ENCODE measurements at regions not wholly inside any gene's neighbourhood (a gene's known extent, or its start where the extent isn't known, plus 50 kb on each side); places are given as distances from the start of the nearest gene placed in this dataset.
A peak's percentile ranks its signal among the peaks of the same experiment; 100 is the strongest.

DNA sequence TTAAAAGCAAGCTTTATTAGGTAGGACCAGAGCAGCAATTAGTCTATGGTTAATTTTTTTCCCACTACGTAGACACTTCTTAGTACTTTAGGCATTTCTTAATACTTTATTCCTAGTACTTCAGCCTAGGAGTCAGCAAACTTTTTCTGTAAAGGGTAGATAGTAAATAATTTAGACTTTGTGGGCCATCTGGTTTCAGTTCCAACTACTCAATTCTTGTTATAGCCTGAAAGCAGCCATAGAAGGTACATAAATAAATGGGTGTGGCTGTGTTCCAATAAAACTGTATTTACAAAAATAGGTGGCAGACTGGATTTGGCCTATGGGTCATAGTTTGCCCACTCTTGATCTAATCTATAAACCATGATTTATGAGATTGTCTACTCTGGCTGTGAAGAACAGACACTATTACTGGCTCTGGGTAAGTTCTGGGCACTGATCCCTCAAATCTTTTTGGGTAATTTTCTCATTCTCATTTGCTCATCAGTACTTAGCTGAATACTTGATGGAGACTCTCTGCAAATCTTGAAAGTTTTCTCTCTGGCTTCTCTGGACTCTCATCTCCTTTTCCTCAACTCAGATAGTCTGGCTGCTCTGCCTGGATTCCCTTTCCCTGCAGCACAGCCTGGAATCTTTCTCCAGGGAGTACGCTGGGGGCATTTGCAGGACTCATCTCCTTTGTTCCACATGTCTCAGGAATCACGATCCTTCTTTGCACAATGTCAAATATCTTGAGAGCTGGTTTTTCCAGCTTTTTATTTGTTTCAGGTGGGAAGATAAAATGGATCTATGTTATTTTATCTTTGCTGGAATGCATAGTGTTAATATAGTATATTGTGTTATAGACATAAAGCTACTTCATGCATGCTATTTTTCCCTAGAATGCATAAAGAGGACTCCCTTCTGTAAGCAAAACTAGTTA is 524.8 kb upstream of the TBL1XR1 start:
- WGBS, 5 donors = 78 to 93% (median 88%) methylated on average over 3 of the region's 3 CpGs
- Histone ChIP-seq H3K4me3 (no peak overlapping the region), H3K27me3 (replicated peaks in 1 of 7) (no peaks in the 10 kb centered on the region), H3K9me3 (no peaks in the 10 kb centered on the region), H3K36me3 (no peaks in the 10 kb centered on the region), H3K27ac (peak overlapping the region in 2 of 8 donors; percentile 1 to 34), H3K4me1 (peaks cover 22 to 49% (median 27%) of the 10 kb centered on the region in 6 donors)
- TF ChIP-seq POLR2AphosphoS5 (IDR thresholded peaks at IDR 0.05) (no peak), POLR2A (IDR thresholded peaks at IDR 0.05) (no peak)
- TF ChIP-seq, protein P1, sequence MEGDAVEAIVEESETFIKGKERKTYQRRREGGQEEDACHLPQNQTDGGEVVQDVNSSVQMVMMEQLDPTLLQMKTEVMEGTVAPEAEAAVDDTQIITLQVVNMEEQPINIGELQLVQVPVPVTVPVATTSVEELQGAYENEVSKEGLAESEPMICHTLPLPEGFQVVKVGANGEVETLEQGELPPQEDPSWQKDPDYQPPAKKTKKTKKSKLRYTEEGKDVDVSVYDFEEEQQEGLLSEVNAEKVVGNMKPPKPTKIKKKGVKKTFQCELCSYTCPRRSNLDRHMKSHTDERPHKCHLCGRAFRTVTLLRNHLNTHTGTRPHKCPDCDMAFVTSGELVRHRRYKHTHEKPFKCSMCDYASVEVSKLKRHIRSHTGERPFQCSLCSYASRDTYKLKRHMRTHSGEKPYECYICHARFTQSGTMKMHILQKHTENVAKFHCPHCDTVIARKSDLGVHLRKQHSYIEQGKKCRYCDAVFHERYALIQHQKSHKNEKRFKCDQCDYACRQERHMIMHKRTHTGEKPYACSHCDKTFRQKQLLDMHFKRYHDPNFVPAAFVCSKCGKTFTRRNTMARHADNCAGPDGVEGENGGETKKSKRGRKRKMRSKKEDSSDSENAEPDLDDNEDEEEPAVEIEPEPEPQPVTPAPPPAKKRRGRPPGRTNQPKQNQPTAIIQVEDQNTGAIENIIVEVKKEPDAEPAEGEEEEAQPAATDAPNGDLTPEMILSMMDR (IDR thresholded peaks at IDR 0.05 in 8 of 11, conservative IDR thresholded peaks at IDR 0.05 in 3 of 11) = no peak
- DNase-seq = no peak
- intact Hi-C loops (cut with DNase I; ENCODE audit: low total_unique reads) = no loop called here

DNA sequence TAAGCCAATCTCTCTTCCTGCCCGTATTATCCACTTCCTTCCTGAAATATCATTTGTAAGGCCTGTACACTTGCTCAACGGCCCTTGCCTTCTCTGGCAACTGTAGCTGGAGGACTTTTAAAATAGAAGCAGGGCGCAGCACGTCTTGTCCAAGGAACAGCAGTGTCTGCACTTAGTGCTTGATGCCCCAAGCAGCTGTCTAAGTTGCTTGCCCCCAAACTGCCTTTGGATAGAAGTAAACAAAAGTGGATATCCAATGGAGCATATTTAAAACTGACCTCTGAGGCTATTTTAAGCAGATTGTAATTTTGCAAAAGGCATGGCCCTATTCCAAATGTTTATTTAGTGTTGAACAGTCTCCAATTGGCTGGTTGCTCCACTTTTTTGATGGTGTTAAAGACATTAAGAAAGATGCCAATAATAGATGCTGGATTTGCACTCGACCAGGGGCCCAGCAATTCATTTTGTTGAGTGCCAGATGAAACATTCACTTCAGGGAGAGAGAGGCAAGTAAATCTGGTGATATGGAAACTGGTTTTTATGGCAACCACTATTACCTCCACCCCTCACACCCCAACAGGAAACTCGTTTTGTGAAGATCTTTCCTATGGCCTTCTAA is 526.8 kb upstream of the TBL1XR1 start:
- Histone ChIP-seq H3K9me3 (no peaks in the 10 kb centered on the region), H3K27me3 (replicated peaks in 1 of 7) (no peaks in the 10 kb centered on the region), H3K27ac (peak overlapping the region; percentile 21 to 66 (median 60)), H3K4me1 (peaks cover 22 to 52% (median 27%) of the 10 kb centered on the region in 6 donors), H3K4me3 (no peak overlapping the region), H3K36me3 (no peaks in the 10 kb centered on the region)
- 8 to 20% (median 13%) methylated on average over 6 of the region's 6 CpGs for WGBS, 5 donors
- intact Hi-C loops (cut with DNase I; ENCODE audit: low total_unique reads) = no loop called here
- TF ChIP-seq POLR2A (IDR thresholded peaks at IDR 0.05) = no peak
- TF ChIP-seq POLR2AphosphoS5 (IDR thresholded peaks at IDR 0.05) = peak in 1 of 3 donors; percentile 73
- TF ChIP-seq, protein P1 (IDR thresholded peaks at IDR 0.05 in 8 of 11, conservative IDR thresholded peaks at IDR 0.05 in 3 of 11) = no peak
- no peak for DNase-seq

- H3K4me3 ChIP-seq = no peak overlapping the region
- TF ChIP-seq POLR2A (IDR thresholded peaks at IDR 0.05) (no peak), POLR2AphosphoS5 (IDR thresholded peaks at IDR 0.05) (no peak)
- TF ChIP-seq, protein P1 (IDR thresholded peaks at IDR 0.05 in 8 of 11, conservative IDR thresholded peaks at IDR 0.05 in 3 of 11) = no peak
- peaks cover 22 to 52% (median 27%) of the 10 kb centered on the region in 6 donors for H3K4me1 ChIP-seq
- 72 to 91% (median 85%) methylated on average over 1 of the region's 1 CpG for WGBS, 5 donors
- no peaks in the 10 kb centered on the region for H3K27me3 ChIP-seq (replicated peaks in 1 of 7)
- no peaks in the 10 kb centered on the region for H3K36me3 ChIP-seq
- H3K9me3 ChIP-seq = no peaks in the 10 kb centered on the region
- intact Hi-C loops (cut with DNase I; ENCODE audit: low total_unique reads) = no loop called here
- H3K27ac ChIP-seq = peak overlapping the region; percentile 21 to 66 (median 60)
- DNase-seq = no peak
Observed at GRCh38 chr3:177725165-177725564, 527.9 kb upstream of the TBL1XR1 start.

- WGBS, 5 donors = 85 to 99% (median 91%) methylated on average over 3 of the region's 3 CpGs
- intact Hi-C loops (cut with DNase I; ENCODE audit: low total_unique reads) = no loop called here
- no peaks in the 10 kb centered on the region for H3K27me3 ChIP-seq (replicated peaks in 1 of 7)
- H3K4me1 ChIP-seq = peaks cover 22 to 52% (median 27%) of the 10 kb centered on the region in 6 donors
- no peaks in the 10 kb centered on the region for H3K36me3 ChIP-seq
- DNase-seq = no peak
- H3K4me3 ChIP-seq = no peak overlapping the region
- no peaks in the 10 kb centered on the region for H3K9me3 ChIP-seq
- H3K27ac ChIP-seq = peak overlapping the region in 1 of 8 donors; percentile 2
- no peak for TF ChIP-seq POLR2A (IDR thresholded peaks at IDR 0.05)
- TF ChIP-seq, protein P1 (IDR thresholded peaks at IDR 0.05 in 8 of 11, conservative IDR thresholded peaks at IDR 0.05 in 3 of 11) = no peak
- TF ChIP-seq POLR2AphosphoS5 (IDR thresholded peaks at IDR 0.05) = no peak
Observed at GRCh38 chr3:177726807-177727206, 529.5 kb upstream of the TBL1XR1 start.

Data from spleen (tissue), 11 donors.